ENCODE measurements at regions not wholly inside any gene's neighbourhood (a gene's known extent, or its start where the extent isn't known, plus 50 kb on each side); places are given as distances from the start of the nearest gene placed in this dataset.

- TF ChIP-seq SMC3 (conservative IDR thresholded peaks at IDR 0.05; ENCODE audit: poor library complexity) = peak; percentile 21
- TF ChIP-seq CTCF (IDR thresholded peaks at IDR 0.05; ENCODE audit: poor library complexity, severe bottlenecking) = no peak
- no peak for TF ChIP-seq EP300 (conservative IDR thresholded peaks at IDR 0.05; ENCODE audit: poor library complexity, severe bottlenecking)
- TF ChIP-seq REST (IDR thresholded peaks at IDR 0.05; ENCODE audit: borderline replicate concordance) = no peak
- TF ChIP-seq MXI1 (conservative IDR thresholded peaks at IDR 0.05; ENCODE audit: poor library complexity, severe bottlenecking) = no peak
- TF ChIP-seq POLR2AphosphoS5 (IDR thresholded peaks at IDR 0.05) = no peak
- TF ChIP-seq EZH2 (IDR thresholded peaks at IDR 0.05; ENCODE audit: borderline replicate concordance, insufficient read depth, low read length, poor library complexity, severe bottlenecking) = no peak
Measured at GRCh38 chr5:101045689-101046088, 142.6 kb upstream of the ST8SIA4 start.
